Epithelial cell of proximal tubule (primary cell): ENCODE measurements at regions not wholly inside any gene's neighbourhood (a gene's known extent, or its start where the extent isn't known, plus 50 kb on each side); places are given as distances from the start of the nearest gene placed in this dataset.
"Not testable (repeated sequence)": the region's sequence is repeated elsewhere in the genome, so short reads cannot be mapped to it uniquely, and the experiment has no call there.

ENCODE experiments used
- DNase-seq: peaks from one replicate; pipeline ENCODE4 v3.0.0-alpha.2; 2011; ENCODE audit warnings: low read depth
- H3K4me3 ChIP-seq: 2 replicates; pipeline ENCODE4 v1.5.1; 2011; ENCODE audit warnings: low read depth, mild to moderate bottlenecking, low read length
- TF ChIP-seq, protein P1 (sequence below): conservative IDR thresholded peaks from 2 replicates; pipeline ENCODE4 v1.5.1; 2012; ENCODE audit warnings: low read depth, mild to moderate bottlenecking, low read length

GRCh38 chr1:173362543-173362942, 114.6 kb upstream of the PRDX6 start:
- no peak for DNase-seq
- TF ChIP-seq, protein P1, sequence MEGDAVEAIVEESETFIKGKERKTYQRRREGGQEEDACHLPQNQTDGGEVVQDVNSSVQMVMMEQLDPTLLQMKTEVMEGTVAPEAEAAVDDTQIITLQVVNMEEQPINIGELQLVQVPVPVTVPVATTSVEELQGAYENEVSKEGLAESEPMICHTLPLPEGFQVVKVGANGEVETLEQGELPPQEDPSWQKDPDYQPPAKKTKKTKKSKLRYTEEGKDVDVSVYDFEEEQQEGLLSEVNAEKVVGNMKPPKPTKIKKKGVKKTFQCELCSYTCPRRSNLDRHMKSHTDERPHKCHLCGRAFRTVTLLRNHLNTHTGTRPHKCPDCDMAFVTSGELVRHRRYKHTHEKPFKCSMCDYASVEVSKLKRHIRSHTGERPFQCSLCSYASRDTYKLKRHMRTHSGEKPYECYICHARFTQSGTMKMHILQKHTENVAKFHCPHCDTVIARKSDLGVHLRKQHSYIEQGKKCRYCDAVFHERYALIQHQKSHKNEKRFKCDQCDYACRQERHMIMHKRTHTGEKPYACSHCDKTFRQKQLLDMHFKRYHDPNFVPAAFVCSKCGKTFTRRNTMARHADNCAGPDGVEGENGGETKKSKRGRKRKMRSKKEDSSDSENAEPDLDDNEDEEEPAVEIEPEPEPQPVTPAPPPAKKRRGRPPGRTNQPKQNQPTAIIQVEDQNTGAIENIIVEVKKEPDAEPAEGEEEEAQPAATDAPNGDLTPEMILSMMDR: no peak
- no peak overlapping the region for H3K4me3 ChIP-seq

GRCh38 chr1:173364827-173365226, 112.3 kb upstream of the PRDX6 start:
- no peak for DNase-seq
- TF ChIP-seq, protein P1: no peak

GRCh38 chr1:173365341-173365740, 111.8 kb upstream of the PRDX6 start:
- TF ChIP-seq, protein P1: no peak
- no peak for DNase-seq
- no peak overlapping the region for H3K4me3 ChIP-seq

More at GRCh38 chr1:173364827-173365226, 112.3 kb upstream of the PRDX6 start:
- no peak overlapping the region for H3K4me3 ChIP-seq

DNA sequence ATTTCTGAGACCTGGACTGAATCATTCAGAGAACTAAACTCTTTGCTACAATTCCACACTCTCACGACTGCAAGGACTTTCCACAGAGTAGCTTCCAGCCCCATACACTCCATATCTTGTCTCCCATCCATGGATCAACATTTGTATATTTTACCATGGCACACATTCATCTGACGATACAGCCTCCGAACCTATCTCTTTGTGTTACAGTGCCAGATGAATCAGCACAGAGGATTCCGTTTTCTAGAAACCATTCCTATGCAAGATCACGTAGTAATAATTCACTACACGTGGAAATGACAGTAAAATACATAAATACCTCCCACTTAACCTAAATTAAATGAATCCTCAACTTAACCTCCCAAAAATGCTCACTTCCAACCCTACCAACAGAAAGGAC, 110.0 kb upstream of the PRDX6 start:
- H3K4me3 ChIP-seq: no peak overlapping the region
- TF ChIP-seq, protein P1: no peak
- no peak for DNase-seq

GRCh38 chr1:173370586-173370985, 106.5 kb upstream of the PRDX6 start:
- DNase-seq, H3K4me3 ChIP-seq: not testable (repeated sequence)

- not testable (repeated sequence) for DNase-seq, H3K4me3 ChIP-seq
These were observed 101.1 kb upstream of the PRDX6 start for GRCh38 chr1:173376065-173376464.

GRCh38 chr1:173377266-173377665, 99.9 kb upstream of the PRDX6 start:
- DNase-seq: no peak
- no peak overlapping the region for H3K4me3 ChIP-seq
- TF ChIP-seq, protein P1: no peak

GRCh38 chr1:173383351-173383750, 93.8 kb upstream of the PRDX6 start:
- TF ChIP-seq, protein P1: no peak
- no peak for DNase-seq
- H3K4me3 ChIP-seq: no peak overlapping the region
